ENCODE measurements at regions not wholly inside any gene's neighbourhood (a gene's known extent, or its start where the extent isn't known, plus 50 kb on each side); places are given as distances from the start of the nearest gene placed in this dataset.

- no peak overlapping the region for H3K4me3 ChIP-seq (ENCODE audit: insufficient read depth, low read length)
- H3K36me3 ChIP-seq (ENCODE audit: insufficient read depth, low read length), result no peaks in the 10 kb centered on the region
- DNase-seq (ENCODE audit: insufficient read length, low spot score, missing footprints), result no peak
- H3K4me1 ChIP-seq (ENCODE audit: insufficient read depth, low read length), result no peaks in the 10 kb centered on the region
- no peak overlapping the region for H2AFZ ChIP-seq (ENCODE audit: low read length)
- H3K27me3 ChIP-seq (ENCODE audit: insufficient read depth, low read length), result peaks cover 32% of the 10 kb centered on the region
- TF ChIP-seq CTCF (IDR thresholded peaks at IDR 0.05; ENCODE audit: extremely low read depth, low read depth, low read length), result no peak
- H3K9me3 ChIP-seq (ENCODE audit: low read depth, low read length), result no peaks in the 10 kb centered on the region
- H4K20me1 ChIP-seq (ENCODE audit: insufficient read depth, low read length), result no peaks in the 10 kb centered on the region
- H3K79me2 ChIP-seq (ENCODE audit: insufficient read depth, low read length), result no peaks in the 10 kb centered on the region
- H3K27ac ChIP-seq (ENCODE audit: low read depth, low read length), result no peak overlapping the region
- no peak overlapping the region for H3K4me2 ChIP-seq (ENCODE audit: insufficient read depth, low read length)
Measured at GRCh38 chr14:92252323-92252722, 70.6 kb upstream of the SLC24A4 start.

GRCh38 chr14:92253381-92253894 is 69.5 kb upstream of the SLC24A4 start:
- H3K27me3 ChIP-seq (ENCODE audit: insufficient read depth, low read length), result peaks cover 32% of the 10 kb centered on the region
- H3K27ac ChIP-seq (ENCODE audit: low read depth, low read length), result no peak overlapping the region
- no peak overlapping the region for H3K4me3 ChIP-seq (ENCODE audit: insufficient read depth, low read length)
- TF ChIP-seq CTCF (IDR thresholded peaks at IDR 0.05; ENCODE audit: extremely low read depth, low read depth, low read length), result no peak
- no peaks in the 10 kb centered on the region for H3K4me1 ChIP-seq (ENCODE audit: insufficient read depth, low read length)
- no peaks in the 10 kb centered on the region for H3K36me3 ChIP-seq (ENCODE audit: insufficient read depth, low read length)
- H3K79me2 ChIP-seq (ENCODE audit: insufficient read depth, low read length), result no peaks in the 10 kb centered on the region
- DNase-seq (ENCODE audit: insufficient read length, low spot score, missing footprints), result peak; percentile 48
- no peak overlapping the region for H3K4me2 ChIP-seq (ENCODE audit: insufficient read depth, low read length)
- H4K20me1 ChIP-seq (ENCODE audit: insufficient read depth, low read length), result no peaks in the 10 kb centered on the region
- H3K9me3 ChIP-seq (ENCODE audit: low read depth, low read length), result no peaks in the 10 kb centered on the region
- no peak overlapping the region for H2AFZ ChIP-seq (ENCODE audit: low read length)

GRCh38 chr14:92254786-92255185 is 68.2 kb upstream of the SLC24A4 start:
- Histone ChIP-seq H3K4me3 (ENCODE audit: insufficient read depth, low read length) (peak overlapping the region; percentile 25), H3K27me3 (ENCODE audit: insufficient read depth, low read length) (peaks cover 36% of the 10 kb centered on the region), H4K20me1 (ENCODE audit: insufficient read depth, low read length) (no peaks in the 10 kb centered on the region), H3K27ac (ENCODE audit: low read depth, low read length) (no peak overlapping the region), H3K4me2 (ENCODE audit: insufficient read depth, low read length) (peak overlapping the region; percentile 66), H3K79me2 (ENCODE audit: insufficient read depth, low read length) (no peaks in the 10 kb centered on the region), H3K9me3 (ENCODE audit: low read depth, low read length) (no peaks in the 10 kb centered on the region), H2AFZ (ENCODE audit: low read length) (no peak overlapping the region), H3K4me1 (ENCODE audit: insufficient read depth, low read length) (no peaks in the 10 kb centered on the region), H3K36me3 (ENCODE audit: insufficient read depth, low read length) (no peaks in the 10 kb centered on the region)
- no peak for TF ChIP-seq CTCF (IDR thresholded peaks at IDR 0.05; ENCODE audit: extremely low read depth, low read depth, low read length)
- peak; percentile 32 for DNase-seq (ENCODE audit: insufficient read length, low spot score, missing footprints)

GRCh38 chr14:92258934-92259333 is 64.0 kb upstream of the SLC24A4 start:
- no peaks in the 10 kb centered on the region for H3K79me2 ChIP-seq (ENCODE audit: insufficient read depth, low read length)
- H3K27ac ChIP-seq (ENCODE audit: low read depth, low read length), result no peak overlapping the region
- H4K20me1 ChIP-seq (ENCODE audit: insufficient read depth, low read length), result no peaks in the 10 kb centered on the region
- H2AFZ ChIP-seq (ENCODE audit: low read length), result no peak overlapping the region
- H3K9me3 ChIP-seq (ENCODE audit: low read depth, low read length), result no peaks in the 10 kb centered on the region
- no peak overlapping the region for H3K4me3 ChIP-seq (ENCODE audit: insufficient read depth, low read length)
- no peaks in the 10 kb centered on the region for H3K36me3 ChIP-seq (ENCODE audit: insufficient read depth, low read length)
- TF ChIP-seq CTCF (IDR thresholded peaks at IDR 0.05; ENCODE audit: extremely low read depth, low read depth, low read length), result no peak
- H3K27me3 ChIP-seq (ENCODE audit: insufficient read depth, low read length), result peaks cover 24% of the 10 kb centered on the region
- DNase-seq (ENCODE audit: insufficient read length, low spot score, missing footprints), result no peak
- H3K4me2 ChIP-seq (ENCODE audit: insufficient read depth, low read length), result no peak overlapping the region
- no peaks in the 10 kb centered on the region for H3K4me1 ChIP-seq (ENCODE audit: insufficient read depth, low read length)
